UCSD-AML1 (cell line): ENCODE measurements at regions not wholly inside any gene's neighbourhood (a gene's known extent, or its start where the extent isn't known, plus 50 kb on each side); places are given as distances from the start of the nearest gene placed in this dataset.
"Not testable (repeated sequence)": the region's sequence is repeated elsewhere in the genome, so short reads cannot be mapped to it uniquely, and the experiment has no call there.

ENCODE experiments used
- DNase-seq: peaks from one replicate; lab custom pipeline; 2025; ENCODE audit not compliant: unreplicated experiment; lab: John Stamatoyannopoulos, UW

DNA sequence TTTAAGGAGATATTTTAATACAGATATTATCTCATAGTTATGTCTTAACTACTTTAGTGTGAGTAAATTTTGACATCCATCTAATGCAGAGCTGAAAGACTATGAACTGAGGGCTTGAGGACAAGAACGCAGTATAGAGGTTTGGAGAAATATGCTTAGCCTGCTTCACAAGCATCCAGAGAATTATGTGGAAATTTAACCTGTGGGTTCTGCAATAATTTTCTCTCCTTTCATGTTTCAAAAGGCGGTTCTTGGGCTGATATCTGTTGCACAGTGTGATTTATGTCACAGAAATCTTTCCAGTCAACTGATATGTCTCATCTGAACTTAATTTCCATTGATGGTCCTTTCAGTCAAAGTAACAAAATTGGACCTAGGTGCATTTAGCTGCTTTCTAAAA lies 371.9 kb upstream of the VRK2 start:
- DNase-seq: no peak

GRCh38 chr2:57677296-57677695 lies 369.3 kb upstream of the VRK2 start:
- no peak for DNase-seq

GRCh38 chr2:57681650-57682049 lies 365.0 kb upstream of the VRK2 start:
- DNase-seq: no peak

- peak; percentile 7 for DNase-seq
Measured at GRCh38 chr2:57685032-57685431, 361.6 kb upstream of the VRK2 start.

DNA sequence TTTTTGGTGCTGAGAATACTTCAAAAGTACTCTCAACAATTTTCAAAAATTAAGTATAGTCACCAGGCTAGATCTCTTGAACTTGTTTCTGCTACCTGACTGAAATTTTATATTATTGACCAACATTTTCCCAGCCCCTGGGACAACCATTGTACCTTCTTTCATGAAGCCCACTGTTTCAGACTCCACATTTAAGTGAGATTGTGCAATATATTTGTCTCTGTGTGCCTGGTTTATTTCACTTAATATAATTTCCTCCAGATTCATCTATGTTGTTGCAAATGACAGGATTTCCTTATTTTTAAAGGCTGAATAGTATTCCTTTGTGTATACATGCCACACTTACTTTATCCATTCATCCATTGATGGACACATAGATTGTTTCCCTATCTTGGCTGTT lies 354.2 kb upstream of the VRK2 start:
- DNase-seq: no peak

GRCh38 chr2:57693177-57693576 lies 353.4 kb upstream of the VRK2 start:
- no peak for DNase-seq

DNA sequence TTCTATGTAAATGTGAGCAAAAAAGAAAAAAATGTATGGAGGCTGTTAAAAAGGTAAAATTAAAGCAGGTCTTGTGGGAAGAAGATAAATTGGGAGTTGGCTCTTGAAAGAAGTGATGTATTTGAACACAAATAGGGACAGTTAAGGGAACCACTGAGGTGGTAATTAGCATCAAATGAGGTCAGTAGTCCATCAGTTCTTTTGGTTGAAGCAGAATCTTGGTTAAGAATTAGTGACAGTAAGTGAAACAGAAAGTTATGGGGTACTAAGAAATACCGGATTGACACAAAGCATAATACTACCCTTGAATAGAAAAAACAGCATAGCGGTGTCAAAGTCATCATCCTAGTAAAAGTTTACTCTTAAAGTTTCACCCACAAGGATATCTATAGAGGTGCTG lies 352.6 kb upstream of the VRK2 start:
- DNase-seq: no peak

- DNase-seq: no peak
Measured at GRCh38 chr2:57696016-57696415, 350.6 kb upstream of the VRK2 start.

DNA sequence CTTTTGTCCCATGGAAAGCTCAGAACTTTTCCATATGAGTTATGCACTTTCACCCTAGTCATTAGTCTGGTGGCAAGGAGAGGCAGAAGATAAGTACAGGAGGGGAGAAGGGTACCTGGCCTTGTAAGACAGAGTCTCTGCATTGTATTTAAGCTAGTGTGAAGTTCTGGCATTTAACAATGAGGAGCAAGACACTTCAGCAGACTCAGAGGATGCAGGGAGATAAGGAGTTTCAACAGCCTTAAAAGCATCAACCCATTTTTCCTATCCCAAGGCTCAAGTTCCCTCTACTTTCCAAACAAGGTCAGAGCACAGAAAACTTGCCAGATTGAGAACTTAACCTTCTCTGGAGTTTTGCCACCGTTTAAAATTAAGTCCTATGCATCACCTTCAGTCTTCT lies 348.2 kb upstream of the VRK2 start:
- DNase-seq: no peak

- DNase-seq: no peak
Measured at GRCh38 chr2:57698935-57699449, 347.6 kb upstream of the VRK2 start.

GRCh38 chr2:57701391-57701791 lies 345.2 kb upstream of the VRK2 start:
- no peak for DNase-seq

DNA sequence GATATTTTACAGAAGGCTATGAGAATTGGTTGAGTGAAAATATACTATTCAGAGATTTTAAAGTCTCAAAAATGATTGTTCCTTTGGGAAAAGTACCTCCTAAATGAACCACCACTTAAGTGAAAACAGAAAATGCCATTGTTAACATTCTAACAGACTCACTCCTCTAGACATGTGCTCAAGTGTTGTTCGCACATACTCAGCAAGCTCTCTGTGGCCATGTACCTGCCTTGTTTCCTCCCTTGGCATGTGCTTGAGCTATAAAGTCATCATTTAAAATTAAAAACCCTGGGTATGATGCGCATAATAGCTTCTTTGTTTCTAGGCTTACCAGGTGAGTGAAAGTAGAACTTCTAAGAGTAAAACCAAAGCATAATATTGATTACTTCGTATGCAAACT lies 343.2 kb upstream of the VRK2 start:
- no peak for DNase-seq

DNA sequence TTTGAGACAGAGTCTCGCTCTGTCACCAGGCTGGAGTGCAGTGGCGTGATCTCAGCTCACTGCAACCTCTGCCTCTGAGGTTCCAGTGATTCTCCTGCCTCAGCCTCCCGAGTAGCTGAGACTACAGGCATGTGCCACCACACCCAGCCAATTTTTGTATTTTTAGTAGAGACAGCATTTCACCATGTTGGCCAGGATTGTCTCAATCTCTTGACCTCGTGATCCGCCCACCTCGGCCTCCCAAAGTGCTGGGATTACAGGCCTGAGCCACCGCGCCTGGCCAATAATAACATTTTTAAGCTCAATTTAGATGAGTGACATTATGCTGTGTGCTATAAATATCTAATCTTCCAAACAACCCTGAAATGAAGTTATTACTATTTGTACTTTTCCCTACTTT lies 338.8 kb upstream of the VRK2 start:
- not testable (repeated sequence) for DNase-seq

GRCh38 chr2:57711991-57712390 lies 334.6 kb upstream of the VRK2 start:
- DNase-seq: no peak

DNA sequence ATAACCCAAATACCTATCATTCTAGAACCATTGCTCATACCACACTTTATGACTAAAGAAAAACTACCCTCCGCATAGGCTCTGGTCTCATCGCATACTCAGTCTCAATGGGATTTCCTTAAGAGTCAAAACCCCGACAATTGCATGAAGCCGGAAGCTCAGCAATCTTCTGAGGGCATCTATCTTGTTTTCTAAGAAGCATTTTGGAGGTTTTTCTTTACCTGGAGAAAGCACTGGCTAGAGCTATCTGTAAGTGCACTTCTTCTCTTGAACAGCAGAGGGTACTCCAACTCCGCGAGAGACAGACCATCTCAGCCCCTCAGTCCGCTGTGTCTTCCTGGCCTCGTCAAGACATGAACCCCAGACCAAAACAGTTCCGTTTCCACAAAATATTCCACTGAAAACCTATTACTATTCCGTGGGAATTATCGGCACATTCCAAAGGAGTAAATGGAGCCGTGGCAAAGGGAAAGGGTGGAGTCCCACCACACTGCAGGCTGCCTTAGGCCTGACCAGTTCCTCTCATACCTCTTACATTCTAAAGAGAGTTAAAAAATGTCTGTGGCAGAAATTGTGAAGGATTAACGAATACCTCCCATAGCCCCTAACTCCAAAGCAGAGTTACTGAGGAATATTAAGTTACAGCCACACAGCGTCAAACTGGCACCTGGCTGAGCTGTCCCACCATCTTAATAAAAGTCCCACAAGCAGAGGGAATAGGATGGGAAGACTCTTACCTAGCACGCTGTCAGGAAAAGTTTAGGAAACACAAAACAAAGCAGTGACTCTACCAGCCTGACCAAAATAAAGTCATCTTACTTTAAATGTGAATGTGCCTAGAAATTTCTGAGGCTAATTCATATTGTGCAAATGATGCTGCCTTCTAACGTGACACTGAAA lies 325.6 kb upstream of the VRK2 start:
- peak; percentile 7 for DNase-seq

DNA sequence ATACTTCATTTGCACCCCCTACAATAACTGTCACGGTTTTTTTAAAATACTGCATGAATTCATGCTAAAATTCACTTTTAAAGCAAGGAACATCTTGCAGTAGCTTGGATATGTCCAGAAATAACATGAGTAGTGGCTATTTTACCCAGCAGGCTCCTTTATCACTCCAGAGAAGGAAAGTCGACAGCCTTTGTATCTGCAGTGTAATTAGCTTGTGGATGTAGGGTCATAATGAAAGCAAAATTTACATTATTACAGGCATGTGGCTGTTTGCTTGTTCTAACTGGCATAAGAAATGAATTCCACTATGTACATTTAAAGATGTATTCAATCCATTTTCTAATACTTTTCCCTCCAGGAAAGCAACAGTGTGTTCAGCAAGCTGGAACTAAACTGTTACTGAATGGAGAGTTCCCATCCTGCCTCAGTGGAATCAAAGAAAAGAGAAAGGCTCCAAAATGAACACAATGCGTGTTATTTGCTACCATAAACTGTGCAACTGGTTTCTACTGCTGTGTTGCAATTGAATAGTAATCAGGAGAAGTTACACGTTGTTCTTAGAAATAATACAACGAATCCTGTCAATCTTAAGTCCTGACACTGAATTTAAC lies 321.2 kb upstream of the VRK2 start:
- no peak for DNase-seq

- no peak for DNase-seq
Measured at GRCh38 chr2:57726294-57726693, 320.3 kb upstream of the VRK2 start.

- no peak for DNase-seq
Measured at GRCh38 chr2:57728691-57729090, 317.9 kb upstream of the VRK2 start.

DNA sequence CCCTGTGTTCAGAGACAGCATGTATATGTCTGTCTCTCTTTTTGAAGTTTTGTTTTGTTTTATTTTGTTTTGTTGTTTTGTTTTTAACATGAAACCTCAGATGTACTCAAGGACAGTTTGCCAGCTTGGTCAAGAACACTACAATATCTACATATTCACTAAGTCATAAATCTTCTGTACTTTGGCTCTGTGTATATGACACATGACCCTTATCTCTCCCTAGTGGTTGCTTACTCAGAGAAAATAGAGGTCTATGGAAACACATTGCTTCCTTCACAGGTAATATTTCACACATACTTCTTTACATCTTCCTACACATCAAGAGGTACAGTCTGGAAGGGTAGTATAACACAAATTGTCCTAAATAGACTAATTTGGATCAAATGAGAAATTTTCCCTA lies 312.6 kb upstream of the VRK2 start:
- DNase-seq: no peak

DNA sequence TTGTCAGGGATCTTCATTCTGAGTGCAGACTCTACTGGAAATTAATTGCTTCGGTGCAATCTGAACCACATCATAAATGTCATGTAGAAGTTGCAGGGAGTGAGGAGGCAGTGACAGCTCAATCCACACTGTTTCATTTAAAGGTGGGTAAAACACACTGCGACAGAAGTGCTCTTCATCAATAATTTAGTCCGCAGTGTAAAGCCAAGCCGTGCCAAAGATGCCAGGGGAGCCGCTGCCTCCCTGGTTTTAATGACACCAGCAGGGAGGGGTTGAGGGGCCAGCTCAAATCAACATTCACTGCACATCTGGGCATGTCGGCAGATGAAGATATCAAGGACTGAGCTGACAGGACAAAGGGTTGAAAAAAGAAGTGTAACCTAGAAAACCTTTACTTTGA lies 305.7 kb upstream of the VRK2 start:
- no peak for DNase-seq

DNA sequence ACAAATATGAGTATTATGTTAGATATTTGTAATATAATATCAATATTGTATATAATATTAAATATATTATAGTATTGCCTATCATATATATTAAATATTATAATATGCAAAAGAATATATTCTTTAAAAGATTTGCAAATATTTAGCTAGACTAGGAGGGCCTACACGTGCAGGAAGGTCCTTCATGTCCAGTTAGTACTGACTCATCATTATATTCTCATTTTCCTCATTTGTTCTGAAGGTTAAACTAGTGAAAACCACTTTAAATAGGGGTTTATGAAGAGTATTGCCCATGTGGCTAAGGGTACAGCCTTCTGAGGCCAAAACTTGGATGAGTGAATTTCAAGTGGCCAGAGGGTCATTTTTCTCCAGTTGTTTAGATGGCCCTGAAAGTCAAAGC lies 293.0 kb upstream of the VRK2 start:
- no peak for DNase-seq

GRCh38 chr2:57758686-57759085 lies 287.9 kb upstream of the VRK2 start:
- DNase-seq: no peak
